Left lung (tissue), 4 donors: ENCODE measurements at regions not wholly inside any gene's neighbourhood (a gene's known extent, or its start where the extent isn't known, plus 50 kb on each side); places are given as distances from the start of the nearest gene placed in this dataset.

ENCODE experiments used
- ATAC-seq: fragments of 200-7000 bp; cut with Tn5 transposase; one replicate; pipeline ENCODE4 v1.9.1; 2020; ENCODE audit warnings: moderate library complexity
- DNase-seq, 4 donors: peaks; one replicate each; pipeline ENCODE4 v3.0.0-alpha.2; 2013 to 2020
- H3K27ac ChIP-seq, 2 donors: fragments of 200-600 bp; sonication (generic) in 1 of 2; one replicate each; pipeline versions ENCODE4 v1.5.0 to v1.8.0; 2020 to 2021
- H3K27me3 ChIP-seq, 2 donors: fragments of 200-600 bp; sonication (generic) in 1 of 2; one replicate each; pipeline versions ENCODE4 v1.5.0 to v1.8.0; 2020 to 2021
- H3K36me3 ChIP-seq, 2 donors: fragments of 200-600 bp; sonication (generic) in 1 of 2; one replicate each; pipeline versions ENCODE4 v1.5.0 to v1.8.0; 2020 to 2021
- H3K4me1 ChIP-seq, 2 donors: fragments of 200-600 bp; one replicate each; pipeline ENCODE4 v1.8.0; 2021
- H3K4me3 ChIP-seq, 2 donors: fragments of 200-600 bp; sonication (generic) in 1 of 2; one replicate each; pipeline versions ENCODE4 v1.5.0 to v1.8.0; 2020 to 2021; ENCODE audit warnings: mild to moderate bottlenecking in 1 of 2
- H3K9me3 ChIP-seq, 2 donors: fragments of 200-600 bp; sonication (generic) in 1 of 2; one replicate each; pipeline versions ENCODE4 v1.5.0 to v1.8.0; 2020 to 2021
- CTCF ChIP-seq, 2 donors: fragments of 200-600 bp; sonication (generic) in 1 of 2; IDR thresholded peaks; one replicate each; pipeline versions ENCODE4 v1.5.0 to v1.8.0; 2021; ENCODE audit warnings: antibody characterized with exemption in 2 of 2
- intact Hi-C, 2 donors: fragments of 100-400 bp; cut with DNase I; formaldehyde crosslinking; loops; one replicate each; pipeline versions ENCODE4 v1.11.2 to v1.14.2; 2022
- donor health status: DM: no; HTN: yes; CAD: no.
- donor health status: DM: no; HTN: no; CAD: no.

DNA sequence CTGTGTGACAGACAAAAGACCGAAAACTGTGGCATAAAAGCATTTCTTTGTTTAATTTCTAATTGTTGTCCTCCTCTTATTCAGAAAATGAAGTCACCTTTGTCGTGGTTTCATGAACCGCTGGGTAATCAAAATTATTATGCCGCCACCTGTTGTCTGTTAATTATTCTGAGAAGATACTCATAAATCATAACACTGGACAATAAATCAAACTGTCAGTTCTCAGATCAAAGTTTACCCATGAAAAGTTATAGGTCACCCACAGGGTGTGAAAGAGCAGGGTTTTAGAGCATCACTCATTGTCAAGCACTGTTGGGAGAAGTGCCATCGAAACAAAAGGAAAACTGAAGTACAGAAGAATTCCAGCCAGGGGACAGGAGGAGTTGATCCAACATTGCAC is 474.3 kb downstream of the NR2F2 start:
- no peak for TF ChIP-seq CTCF (IDR thresholded peaks at IDR 0.05)
- H3K4me3 ChIP-seq, result no peak overlapping the region
- intact Hi-C loops, result no loop called here
- no peak for ATAC-seq
- H3K4me1 ChIP-seq, result no peaks in the 10 kb centered on the region
- H3K27me3 ChIP-seq, result peaks cover 10 to 33% of the 10 kb centered on the region in 2 donors
- no peak overlapping the region for H3K27ac ChIP-seq
- no peaks in the 10 kb centered on the region for H3K36me3 ChIP-seq
- H3K9me3 ChIP-seq, result no peaks in the 10 kb centered on the region
- DNase-seq, result no peak

DNA sequence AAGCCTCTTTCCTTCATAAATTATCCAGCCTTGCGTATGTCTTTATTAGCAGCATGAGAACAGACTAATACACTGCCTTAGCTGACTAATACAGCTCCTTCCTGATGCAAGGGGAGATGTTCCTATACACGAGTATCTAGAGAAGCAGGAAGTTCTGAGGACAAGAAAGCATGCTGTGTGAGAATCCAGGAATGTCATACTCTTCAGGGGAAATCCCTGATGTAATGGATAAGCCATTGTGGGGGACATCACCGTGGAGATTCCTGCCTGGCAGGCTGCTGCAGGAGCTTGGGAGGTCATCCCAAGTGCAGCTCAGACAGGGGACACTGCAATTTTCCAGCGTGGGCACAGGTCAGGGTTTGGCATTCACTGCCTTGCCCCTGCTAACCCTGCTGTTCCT is 476.9 kb downstream of the NR2F2 start:
- intact Hi-C loops, result no loop called here

GRCh38 chr15:96817900-96818299 is 487.4 kb downstream of the NR2F2 start:
- no peaks in the 10 kb centered on the region for H3K9me3 ChIP-seq
- no peak overlapping the region for H3K4me3 ChIP-seq
- intact Hi-C loops, result no loop called here
- no peaks in the 10 kb centered on the region for H3K36me3 ChIP-seq
- ATAC-seq (no peak), DNase-seq (no peak)
- no peaks in the 10 kb centered on the region for H3K4me1 ChIP-seq
- H3K27me3 ChIP-seq, result peaks cover 0 to 4% of the 10 kb centered on the region in 2 donors
- no peak for TF ChIP-seq CTCF (IDR thresholded peaks at IDR 0.05)
- no peak overlapping the region for H3K27ac ChIP-seq

More for the DNA sequence above, 476.9 kb downstream of the NR2F2 start:
- DNase-seq (no peak), ATAC-seq (no peak)
- H3K27me3 ChIP-seq, result peaks cover 0 to 13% of the 10 kb centered on the region in 2 donors
- H3K36me3 ChIP-seq, result no peaks in the 10 kb centered on the region
- no peaks in the 10 kb centered on the region for H3K4me1 ChIP-seq
- TF ChIP-seq CTCF (IDR thresholded peaks at IDR 0.05), result no peak
- no peaks in the 10 kb centered on the region for H3K9me3 ChIP-seq
- no peak overlapping the region for H3K27ac ChIP-seq
- H3K4me3 ChIP-seq, result no peak overlapping the region

DNA sequence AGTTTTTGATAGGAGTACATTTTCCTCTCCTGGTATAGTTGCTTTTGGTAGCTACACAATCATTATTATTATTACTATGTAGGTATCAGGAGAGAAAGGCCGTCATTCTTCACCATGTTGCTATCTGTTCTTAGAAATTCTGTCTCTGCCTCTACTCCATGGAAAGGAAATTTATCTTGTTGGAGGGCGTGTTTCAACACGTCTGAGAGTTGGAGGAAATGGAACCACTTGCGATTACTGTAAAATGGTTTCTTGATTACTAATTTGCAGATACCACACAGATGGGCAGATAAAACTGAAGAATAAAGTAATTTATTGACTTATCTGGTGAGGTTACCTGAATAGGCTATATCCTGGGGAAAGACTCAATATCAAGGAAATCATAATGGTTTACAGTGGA is 488.4 kb downstream of the NR2F2 start:
- ATAC-seq (no peak), DNase-seq (no peak)
- no peaks in the 10 kb centered on the region for H3K9me3 ChIP-seq
- H3K27ac ChIP-seq, result no peak overlapping the region
- peaks cover 0 to 4% of the 10 kb centered on the region in 2 donors for H3K27me3 ChIP-seq
- intact Hi-C loops, result no loop called here
- no peaks in the 10 kb centered on the region for H3K36me3 ChIP-seq
- no peak overlapping the region for H3K4me3 ChIP-seq
- TF ChIP-seq CTCF (IDR thresholded peaks at IDR 0.05), result no peak
- no peaks in the 10 kb centered on the region for H3K4me1 ChIP-seq

GRCh38 chr15:96827981-96828380 is 497.5 kb downstream of the NR2F2 start:
- no peak overlapping the region for H3K27ac ChIP-seq
- no peak for TF ChIP-seq CTCF (IDR thresholded peaks at IDR 0.05)
- no peak for ATAC-seq
- no peak overlapping the region for H3K4me3 ChIP-seq
- H3K27me3 ChIP-seq, result no peaks in the 10 kb centered on the region
- intact Hi-C loops, result no loop called here
- no peaks in the 10 kb centered on the region for H3K36me3 ChIP-seq
- no peaks in the 10 kb centered on the region for H3K9me3 ChIP-seq
- DNase-seq, result no peak
- H3K4me1 ChIP-seq, result no peaks in the 10 kb centered on the region
